DMS114 treated with DMSO at 0.1 percent for 48 hours (cell line): ENCODE measurements at regions not wholly inside any gene's neighbourhood (a gene's known extent, or its start where the extent isn't known, plus 50 kb on each side); places are given as distances from the start of the nearest gene placed in this dataset.

ENCODE experiments used
- DNase-seq: peaks from one replicate; lab custom pipeline; 2025; ENCODE audit not compliant: unreplicated experiment; lab: John Stamatoyannopoulos, UW

DNA sequence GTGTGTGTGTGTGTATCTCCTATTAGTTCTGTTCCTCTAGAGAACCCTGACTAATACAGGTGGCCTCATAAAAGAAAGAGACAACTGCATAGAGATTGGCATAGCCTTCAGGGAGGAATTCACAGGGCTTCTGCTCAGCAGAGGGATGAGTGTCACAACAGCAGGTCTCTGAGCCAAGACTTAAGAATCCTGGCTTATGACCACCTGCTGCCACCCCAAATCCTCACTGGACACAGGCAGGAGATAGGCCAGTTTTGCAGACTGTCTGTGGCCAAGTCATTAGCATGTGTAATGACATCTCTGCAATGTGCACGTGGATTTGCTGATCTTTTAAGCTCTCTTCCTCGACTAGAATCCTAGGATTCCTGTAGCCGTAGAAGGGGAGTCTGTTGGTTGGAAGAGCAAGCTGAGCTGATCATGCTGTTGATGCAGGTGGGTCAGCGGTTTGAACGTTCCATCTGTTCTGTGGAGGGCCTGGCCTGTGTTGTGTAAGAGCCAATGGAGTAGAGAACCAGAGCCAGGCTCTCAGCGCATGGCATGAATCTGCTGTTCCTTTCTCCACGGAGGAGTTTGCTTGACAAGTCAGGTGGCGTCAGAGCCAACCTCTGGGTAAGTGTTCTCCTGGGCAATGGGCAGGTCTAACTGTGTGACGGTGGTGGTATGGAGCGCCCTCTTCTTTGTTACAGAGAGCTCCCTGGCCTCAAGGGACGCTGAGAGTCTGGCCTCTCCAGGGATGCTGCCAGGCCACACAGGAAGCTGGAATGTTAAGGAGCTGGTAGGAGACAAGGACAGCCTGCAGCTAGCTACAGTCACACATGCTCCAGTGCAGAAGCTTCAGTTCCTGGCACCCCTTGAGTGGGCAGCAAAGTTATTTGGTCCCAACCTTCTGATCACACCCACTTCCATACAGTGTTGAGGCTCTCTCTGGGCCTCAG is 503.1 kb downstream of the FOXO1 start:
- no peak for DNase-seq

DNA sequence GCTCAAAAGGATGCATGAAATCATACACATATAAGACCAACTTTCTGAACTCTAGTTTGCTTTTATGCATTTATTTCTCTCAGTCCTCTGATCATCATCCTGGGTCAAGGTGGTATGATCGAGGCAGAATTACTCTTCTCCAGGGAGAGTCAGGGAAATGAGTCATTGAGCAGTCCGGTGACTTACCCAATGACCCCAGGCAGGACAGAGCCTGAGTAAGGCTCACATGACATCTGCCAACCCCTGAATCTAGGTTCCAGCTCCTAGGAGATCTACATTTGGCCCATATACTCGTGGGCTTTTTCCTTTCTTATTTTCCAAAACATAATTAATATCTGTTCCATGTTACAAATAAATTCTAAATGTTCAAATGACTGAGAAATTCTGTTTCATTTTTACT is 502.3 kb downstream of the FOXO1 start:
- DNase-seq, result no peak

DNA sequence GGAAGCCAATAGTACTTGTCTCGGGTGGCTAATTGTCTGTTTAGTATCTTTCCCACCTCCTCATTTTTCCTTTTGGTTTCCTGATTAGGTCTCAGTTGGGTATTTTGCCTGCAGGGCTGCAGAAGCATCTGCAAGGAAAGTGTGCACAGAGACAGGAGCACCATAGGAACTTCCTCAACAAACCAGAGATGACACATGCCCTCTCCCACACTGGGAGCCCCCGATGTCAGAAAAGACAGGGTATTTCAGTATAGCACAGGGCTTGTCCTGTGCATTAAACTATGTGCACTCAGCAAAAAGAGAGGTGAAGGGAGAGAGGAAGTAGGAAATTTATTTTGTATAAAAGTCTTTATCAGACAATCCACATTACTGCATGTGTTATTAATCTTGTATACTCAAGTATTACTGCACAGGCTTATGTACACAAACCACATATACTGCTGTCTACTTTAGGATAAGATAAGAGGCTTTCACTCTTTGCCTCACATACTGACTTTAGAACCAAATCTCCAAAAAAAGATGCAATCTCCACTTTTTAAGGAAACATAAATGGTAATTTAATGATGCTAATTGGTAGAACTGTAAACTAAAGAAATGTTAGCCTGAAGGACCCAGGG is 501.0 kb downstream of the FOXO1 start:
- no peak for DNase-seq

DNA sequence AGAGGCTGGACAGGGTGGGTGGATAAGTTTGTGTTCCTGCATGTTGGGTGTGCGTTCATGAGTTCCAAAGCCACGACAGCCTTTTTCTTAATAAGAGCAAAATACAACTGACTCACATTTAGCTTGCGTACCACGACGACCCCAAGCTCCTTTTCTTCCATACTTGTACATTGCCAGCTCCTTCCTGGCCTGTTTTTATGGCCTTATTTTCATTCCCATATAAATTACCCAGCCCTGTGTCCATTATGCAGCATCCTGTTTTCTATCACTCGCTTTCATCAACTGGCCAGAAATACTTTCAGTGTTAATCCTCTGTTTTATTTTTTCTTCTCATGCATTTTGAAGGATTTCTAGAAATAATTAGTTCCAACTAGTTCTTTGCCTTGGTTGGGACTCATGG is 499.1 kb downstream of the FOXO1 start:
- no peak for DNase-seq

DNA sequence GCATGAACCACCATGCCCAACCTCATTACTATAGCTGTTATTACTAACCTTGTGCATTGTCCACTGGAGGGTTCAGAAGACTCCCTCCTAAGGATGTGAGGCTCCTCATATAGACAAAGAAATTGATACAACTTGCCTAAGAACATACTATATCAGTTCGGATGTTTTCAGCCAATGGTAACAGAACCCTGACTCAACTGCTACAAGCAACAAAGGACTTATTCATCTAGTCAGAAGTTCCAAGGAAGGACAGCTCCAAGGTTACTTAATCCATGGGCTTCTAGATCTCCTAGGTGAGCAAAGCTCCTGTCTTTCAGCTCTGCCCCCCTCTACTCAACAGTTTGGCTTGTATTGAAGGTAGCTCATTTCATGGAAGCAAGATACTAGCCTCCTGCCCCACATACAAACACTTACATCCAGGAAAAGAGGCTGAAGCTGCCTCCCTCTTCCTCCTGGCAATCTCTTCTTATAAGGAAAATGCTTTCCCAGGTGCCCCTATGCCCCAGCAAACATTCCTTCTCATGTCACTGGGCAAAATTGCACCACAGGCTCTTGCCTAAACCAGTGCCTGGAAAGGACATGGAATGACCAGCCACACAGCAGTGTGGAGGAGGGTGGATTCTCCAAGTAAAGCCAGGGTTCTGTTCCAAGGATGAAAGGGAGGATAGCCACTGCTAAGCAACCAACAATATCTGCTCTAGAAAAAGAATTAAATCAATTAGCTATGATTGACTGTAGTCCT is 497.8 kb downstream of the FOXO1 start:
- DNase-seq, result no peak

DNA sequence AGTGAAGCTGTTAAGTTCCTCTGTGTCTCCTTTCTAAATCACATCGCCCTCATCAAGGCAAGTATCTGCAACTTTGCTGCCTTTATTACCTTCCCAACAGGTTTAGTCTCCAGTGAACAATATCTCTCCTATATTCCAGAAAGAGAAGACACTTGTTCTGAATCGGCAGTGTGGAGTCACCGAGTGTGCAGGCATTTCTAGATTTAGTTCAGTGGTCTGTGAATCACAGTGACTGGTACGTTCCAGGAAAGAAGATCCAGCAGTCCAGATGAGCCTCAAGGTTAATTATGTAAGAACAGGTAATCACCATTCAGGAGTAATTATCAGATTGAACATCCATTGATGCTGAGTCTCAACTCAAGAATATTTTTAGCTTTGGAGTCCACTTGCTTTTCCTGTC is 497.0 kb downstream of the FOXO1 start:
- no peak for DNase-seq

DNA sequence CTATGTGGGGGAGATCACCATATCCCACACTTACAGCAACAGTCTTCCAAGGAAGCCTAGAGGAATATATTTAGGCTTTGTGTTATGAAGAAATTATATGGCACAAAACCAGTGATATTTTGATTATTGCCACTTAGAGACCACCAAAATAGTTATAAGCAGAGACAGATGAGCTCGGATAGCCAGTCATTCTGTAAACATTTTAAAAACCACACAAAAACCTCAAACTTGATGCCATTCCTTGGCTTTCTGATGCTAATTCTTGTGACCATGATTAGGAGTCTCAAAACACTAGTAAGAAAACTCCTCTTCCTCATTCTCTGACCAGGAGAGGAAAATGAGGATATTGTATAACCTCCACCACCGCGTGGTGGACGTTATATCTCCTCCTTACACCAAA is 496.4 kb downstream of the FOXO1 start:
- DNase-seq, result no peak

DNA sequence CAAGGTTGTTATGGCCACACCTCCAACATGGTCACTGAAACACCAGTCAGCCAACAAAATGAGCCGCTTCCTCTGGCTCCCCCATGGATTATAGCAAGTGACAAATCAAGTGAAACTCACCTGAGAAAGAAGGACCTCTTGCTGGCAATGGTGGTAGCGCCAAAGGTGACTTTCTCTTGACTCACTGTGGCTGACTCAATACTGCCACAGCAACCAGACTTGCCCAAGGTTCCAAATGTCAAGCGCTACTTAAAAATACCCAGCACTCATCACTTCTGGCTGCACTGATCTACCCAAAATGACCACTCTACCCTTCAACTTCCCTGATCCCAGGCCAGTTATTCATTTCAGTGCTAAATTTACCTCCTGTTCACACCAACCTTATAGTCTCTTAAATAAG is 495.5 kb downstream of the FOXO1 start:
- DNase-seq, result no peak

DNA sequence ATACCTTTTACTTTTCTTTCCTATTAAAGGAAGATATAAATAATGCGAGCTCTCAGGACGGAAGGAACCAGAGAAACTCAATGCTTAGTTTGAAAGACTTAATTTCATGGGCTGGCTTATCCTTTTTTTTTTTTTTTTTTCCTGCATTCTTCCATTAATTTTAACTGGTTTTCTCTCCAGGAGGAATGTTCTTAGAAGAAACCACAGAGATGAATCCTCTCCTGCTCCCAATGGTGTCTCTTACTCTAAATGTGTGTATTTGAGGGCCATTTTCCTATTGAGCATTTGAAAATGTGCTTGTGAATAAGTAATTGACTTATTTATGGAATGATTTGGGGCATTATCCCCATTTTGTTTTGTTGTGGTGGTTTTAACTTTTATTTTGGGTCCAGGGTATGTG is 494.9 kb downstream of the FOXO1 start:
- no peak for DNase-seq

DNA sequence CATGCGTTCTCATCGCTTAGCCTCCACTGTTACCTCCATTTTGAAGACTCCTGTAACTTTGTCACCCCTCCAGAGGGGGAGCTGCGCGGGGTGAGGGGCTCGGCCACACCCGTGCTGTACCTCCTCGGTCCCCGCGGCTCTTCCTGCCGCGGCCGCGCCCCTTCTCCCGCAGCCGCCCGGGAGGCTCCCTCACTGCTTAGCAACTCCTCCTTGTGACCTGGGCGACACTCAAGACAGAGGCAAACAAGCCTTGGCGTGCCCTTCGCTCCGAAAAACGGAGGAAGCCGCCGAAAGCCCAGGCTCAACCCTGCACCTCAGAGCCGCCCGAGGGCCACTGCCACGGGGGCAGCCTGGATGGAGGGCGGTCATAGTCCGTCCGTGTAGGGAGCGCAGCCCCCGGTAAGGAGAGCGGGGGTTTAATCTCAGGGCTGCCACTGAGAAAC is 494.3 kb downstream of the FOXO1 start:
- no peak for DNase-seq

DNA sequence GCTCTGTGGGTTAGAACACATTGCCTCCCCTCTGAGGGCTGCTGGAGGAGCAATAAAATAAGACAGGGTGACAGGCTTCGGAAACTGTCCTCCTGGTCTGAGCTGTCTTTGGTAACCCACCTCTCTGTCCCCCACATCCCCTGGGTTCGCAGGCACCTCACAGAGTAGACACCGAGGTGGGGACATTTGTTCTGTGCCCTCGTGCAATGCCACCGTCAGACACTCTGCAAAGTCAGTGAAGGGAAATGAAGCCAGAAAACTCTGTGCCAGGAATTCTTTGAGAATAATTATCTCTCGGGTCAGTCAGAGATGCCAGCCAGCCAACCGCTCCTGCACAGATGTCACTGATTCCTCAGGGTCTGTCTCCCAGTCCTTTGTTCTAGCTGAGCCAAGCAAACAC is 493.6 kb downstream of the FOXO1 start:
- DNase-seq, result no peak

DNA sequence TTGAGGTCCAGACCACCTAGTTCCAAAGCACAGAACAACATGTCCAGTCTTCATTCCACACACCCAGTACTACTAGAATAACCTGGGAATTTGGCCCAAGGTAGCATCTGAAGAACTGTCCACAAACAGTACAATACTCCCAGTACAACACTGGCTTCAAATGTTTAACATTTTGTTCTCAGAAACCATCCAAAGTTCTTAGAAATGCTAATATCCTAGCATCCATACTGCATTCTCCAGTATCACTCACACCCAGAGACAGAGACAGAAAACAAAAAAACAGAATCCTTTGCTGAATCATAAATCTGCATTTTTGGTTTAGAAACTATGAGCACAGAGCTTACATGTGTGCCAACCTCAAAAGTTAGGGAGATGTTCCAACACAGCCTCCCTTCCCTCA is 490.8 kb downstream of the FOXO1 start:
- DNase-seq, result no peak

DNA sequence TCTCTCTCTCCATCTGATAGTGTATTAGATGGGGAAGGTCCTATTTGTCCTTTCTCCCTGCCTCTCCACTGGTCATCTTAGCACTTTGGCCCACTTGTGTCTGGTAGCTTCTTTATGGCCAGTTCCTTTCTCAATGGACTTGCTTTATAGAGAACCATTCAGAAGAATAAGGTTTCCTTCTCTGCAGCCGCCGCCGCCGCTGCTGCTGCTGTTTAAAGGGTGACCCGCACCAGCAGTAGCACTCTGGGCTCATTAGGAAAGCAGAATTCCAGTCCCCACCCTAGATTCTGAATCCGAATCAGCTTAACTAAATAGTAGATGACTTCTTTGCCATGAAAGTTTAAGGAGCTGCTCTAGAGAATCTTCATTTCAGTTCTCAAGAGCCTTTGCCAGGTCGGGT is 490.2 kb downstream of the FOXO1 start:
- DNase-seq, result no peak

DNA sequence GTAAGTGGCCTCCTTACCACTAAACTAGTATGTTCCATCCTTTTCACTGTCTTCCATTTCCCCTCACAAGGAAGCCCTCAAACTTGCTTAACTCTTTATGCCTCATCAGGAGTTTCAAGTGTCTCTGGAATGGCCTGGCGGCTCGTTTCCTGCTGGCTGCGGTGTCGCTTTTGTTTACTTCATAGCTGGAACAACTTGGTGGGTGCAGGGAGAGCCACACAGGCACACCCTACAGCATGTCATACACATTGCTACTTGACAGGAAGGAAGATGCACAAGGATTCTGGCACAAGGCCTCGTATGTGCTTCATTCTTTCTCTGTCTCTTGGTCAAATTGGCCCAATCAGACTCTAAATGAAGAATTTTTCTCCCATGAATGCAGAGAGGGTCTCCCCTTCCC is 488.3 kb downstream of the FOXO1 start:
- no peak for DNase-seq

DNA sequence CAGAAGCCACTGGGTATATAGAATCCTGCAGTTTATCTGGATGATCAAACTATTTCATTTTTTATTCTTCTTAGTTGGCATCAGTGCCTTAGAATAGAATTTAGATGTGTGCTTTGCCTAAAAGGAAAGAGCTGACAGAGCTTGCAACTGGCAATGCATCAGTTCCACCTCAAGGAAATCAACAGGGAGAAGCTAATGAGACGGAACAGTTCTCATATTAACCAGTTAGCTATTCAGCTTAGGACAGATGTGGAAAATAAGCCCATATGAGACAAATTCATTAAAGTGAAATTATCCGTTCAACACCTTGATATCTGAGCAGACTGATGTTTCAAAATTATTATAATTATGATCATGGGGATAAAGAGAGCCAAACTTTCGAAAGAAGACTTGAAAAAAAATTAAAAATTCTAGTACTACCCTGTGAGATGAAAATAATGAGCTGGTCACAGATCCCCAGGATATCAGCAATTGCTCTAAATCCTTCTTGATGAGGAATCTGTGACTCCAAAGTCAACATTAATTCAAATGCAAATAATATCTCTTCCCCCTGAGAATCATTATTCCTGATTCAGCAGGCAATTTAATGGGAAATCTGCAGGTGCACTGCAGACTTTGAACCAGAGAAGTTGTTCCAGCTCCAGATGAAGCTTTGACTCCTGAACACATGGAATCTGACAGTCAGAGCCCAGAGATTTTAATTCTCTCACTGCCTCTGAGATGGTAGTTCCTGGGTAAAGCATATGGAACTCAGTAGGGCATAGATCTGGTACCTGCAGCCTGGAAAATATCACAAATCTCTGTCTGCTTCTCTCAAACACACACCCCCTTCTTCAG is 486.8 kb downstream of the FOXO1 start:
- DNase-seq, result no peak

DNA sequence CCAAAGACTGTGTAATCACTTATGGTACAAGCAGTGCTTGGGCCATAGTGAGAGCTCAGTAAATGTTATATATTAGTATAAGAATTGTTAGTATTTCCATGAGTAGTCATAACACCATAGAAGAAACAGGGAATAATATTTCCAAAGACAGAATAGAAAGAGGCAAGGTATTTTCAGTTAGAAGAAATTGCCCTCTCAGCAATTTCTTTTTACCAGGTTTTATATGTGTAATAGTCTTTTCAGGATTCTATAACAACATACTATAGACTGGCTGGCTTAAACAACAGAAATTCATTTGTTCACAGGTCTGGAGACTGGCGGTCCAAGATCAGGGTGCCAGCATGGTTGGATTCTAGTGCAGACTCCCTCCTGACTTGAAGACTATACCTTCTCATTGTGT is 485.7 kb downstream of the FOXO1 start:
- DNase-seq, result no peak

DNA sequence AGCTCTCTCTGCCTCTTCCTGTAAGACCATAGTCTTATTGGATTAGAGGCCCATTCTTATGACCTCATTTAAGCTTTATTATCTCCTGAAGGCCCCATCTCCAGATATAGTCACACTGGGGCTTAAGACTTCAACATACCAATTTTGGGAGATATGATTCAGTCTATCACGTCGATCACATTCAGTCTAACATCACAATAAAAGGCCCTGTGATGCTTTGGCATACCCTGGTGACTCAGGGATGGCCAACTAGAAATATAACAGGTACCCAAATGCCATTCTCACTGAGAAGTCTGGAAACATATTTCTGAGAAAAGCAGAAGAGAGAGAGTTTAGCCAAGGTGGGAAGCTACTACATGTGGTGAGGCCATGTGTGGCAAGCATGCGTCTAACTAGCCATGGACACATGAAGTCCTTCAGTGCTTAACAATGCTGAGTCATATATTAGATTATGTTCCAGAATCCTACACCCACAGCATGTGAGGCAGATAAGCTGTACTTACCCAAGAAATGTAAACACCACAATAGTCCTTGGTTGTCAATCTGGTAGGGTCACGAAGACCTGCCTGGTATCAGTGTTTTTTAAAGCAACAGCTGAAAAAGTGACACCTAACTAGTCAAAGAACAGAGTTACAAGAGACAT is 485.1 kb downstream of the FOXO1 start:
- DNase-seq, result no peak

DNA sequence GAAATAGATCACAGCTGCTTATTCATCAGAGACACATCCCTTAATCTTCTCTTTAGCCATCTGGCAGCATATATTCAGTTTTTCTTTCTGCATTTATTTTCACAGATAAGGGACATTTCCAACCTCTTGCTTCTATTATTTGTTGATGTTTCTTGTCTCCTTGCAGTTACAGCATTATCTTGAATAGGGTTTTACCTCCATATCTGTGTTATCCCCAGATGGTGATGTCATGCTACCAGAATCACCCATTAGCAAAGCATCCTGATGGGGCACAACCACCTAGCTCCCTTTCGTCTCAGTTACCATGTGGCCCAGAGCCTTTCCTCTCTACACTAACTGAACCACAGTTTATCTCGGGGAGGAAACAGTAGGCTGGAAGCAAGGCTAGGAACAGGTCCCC is 483.9 kb downstream of the FOXO1 start:
- DNase-seq, result no peak

DNA sequence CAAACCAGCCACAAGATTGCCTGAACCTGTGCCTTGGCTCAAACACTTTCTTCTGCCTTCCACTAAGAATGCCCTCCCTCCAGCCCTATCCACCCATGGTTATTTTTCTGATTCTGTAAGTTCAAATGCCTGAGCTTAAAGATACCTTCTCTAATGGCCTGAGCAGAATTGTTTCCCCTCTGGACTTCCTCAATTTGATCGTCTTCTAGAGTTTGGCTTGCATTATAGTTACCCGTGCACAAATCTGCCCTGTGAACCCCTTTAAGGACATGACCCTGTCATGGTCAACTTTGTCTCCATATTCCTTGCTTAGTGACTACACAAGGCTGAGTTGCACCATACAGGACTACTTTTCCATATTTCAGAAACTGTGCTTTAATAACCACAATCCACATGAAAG is 481.0 kb downstream of the FOXO1 start:
- no peak for DNase-seq

DNA sequence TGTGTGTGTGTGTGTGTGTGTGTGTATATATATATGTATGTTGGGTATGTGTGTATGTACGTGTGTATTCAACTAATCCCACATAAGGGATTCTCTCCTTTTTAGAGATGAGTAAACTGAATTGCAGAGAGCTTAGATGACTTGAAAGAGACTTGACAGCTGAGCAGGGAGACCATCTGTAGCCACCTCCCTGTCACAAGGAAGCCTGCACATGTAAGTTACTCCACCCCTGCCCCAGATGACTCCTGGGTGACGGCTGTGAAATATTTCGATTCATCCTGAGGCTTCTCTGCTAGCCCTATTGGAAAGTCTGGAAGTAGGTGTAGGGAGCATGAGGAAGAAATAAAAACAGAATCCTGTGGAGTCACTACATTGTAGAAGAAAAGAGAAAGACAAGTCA is 480.4 kb downstream of the FOXO1 start:
- no peak for DNase-seq
